ENCODE measurements at regions not wholly inside any gene's neighbourhood (a gene's known extent, or its start where the extent isn't known, plus 50 kb on each side); places are given as distances from the start of the nearest gene placed in this dataset.
"Not testable (repeated sequence)": the region's sequence is repeated elsewhere in the genome, so short reads cannot be mapped to it uniquely, and the experiment has no call there.

DNA sequence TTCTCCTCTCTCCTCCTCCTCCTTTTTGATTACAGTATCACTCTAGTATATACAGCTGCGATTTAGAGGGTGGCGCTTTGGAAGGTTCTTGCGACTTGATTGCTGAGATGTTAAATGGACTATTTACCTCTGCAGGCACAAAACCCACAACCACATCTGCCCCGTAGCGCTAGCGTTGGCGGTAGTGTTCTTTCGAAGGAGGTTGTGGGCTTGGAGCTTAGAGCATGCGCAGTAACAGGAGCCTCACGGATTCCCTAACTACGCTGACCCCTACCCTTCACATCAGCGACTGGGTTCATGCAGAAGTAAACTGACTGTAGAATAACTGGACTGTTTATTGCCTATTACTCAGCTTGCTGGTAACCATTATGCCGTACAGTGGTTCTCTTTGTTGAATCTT, 58.0 kb downstream of the CGGBP1 start:
- ChIA-PET CTCF (no interaction called here), POLR2A (no interaction called here)

DNA sequence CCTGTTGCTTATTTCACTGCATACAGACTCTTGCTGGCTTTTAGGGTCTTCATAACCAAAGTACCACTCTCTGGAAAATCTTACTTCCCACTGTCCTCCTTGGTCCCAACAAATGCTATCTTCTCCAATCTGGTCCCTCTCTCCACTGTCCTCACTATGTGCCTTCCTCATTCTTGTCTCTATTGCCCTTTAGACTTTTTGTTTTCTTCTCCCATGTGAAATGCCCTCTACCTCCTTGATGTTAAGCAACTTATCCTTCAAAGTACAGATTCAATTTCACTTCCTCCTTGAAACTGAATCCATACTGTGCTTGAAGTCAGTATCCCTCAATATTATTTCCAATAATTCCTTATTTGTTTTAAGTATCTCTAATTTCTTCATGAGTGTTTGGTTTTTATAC, 60.8 kb downstream of the CGGBP1 start:
- ChIA-PET POLR2A (no interaction called here), CTCF (no interaction called here)

DNA sequence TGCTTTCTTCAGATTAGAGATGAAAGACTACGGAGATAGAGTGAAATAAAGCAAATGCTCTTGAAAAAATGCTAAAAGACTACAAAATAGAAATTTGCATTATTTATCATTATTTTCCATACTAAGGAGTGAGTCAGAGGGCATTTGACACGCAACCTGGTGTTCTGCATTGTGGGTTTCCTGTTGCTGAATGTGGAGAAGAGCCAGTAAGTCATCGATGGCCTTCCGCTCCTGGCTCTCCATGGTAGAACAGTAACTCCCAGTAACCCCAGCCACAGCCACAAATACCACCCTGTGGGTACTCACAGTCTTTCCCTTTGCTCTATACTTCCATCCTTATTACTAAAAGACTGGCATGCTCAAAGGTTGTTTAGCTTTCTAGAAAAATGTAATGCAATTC, 61.5 kb downstream of the CGGBP1 start:
- ChIA-PET POLR2A (interaction anchor here (0.6 kb wide), 1 partner anchor 664 kb away, joined by 3 read pairs; no protein-coding TSS in a partner anchor), CTCF (no interaction called here)

DNA sequence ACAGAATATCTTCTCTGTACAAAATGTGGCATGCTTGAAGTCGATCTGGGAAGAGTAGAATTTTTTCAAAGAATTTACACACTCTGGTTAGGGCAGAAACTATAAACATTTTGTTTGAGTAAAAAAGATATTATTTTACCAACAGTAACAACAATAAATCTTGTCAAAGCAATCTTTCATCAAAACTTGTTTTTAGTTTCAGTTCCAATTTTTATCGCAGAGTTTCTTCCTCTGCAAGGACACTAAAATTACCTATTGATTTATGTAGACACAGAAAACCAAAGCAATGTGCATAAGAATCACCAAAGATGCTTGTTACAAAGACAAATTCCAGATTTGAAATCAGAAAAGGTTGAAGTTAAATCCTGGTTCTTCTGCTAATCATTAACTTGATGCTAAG, 61.9 kb downstream of the CGGBP1 start:
- CTCF ChIA-PET = no interaction called here
- POLR2A ChIA-PET = interaction anchor here (0.6 kb wide), 1 partner anchor 663 kb away, joined by 3 read pairs; no protein-coding TSS in a partner anchor

DNA sequence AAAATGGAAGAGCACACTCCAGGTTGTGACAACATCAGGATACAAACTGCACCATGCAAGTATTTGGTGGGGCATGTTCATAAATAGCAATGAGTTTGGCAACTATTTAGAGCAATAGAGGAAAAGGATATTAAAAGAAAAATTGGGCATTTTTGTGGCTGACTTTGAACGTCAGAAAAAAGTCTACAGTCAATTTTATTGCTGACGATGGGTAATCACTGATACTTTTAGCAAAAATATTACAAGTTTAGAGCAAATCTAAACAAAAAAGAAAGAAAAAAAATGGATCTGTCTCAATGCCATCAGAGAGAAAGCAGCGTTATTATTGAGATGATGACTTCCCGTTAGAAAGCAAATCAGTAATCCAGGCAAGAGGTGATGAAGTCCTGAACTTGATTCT, 65.2 kb downstream of the CGGBP1 start:
- CTCF ChIA-PET = no interaction called here

DNA sequence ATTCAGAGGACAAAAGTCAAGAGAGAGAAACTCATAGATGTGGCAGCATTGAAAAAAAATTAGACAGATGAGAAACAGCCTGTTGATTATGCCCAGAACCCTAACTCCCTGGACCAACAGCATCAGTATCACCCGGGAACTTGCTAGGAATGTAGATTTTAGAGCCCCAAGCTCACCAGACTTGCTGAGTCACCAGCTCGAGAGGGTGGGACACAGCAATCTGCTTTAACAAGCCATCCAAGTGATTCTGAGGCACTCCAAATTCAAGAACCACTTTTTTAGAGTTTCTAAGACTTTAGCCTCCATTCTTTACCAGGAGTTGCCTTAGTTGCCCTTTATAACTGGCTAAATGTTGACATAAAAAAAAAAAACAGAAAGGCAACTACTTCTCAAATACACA, 70.9 kb downstream of the CGGBP1 start:
- POLR2A ChIA-PET = no interaction called here

More for the DNA sequence above, 65.2 kb downstream of the CGGBP1 start:
- POLR2A ChIA-PET = no interaction called here

DNA sequence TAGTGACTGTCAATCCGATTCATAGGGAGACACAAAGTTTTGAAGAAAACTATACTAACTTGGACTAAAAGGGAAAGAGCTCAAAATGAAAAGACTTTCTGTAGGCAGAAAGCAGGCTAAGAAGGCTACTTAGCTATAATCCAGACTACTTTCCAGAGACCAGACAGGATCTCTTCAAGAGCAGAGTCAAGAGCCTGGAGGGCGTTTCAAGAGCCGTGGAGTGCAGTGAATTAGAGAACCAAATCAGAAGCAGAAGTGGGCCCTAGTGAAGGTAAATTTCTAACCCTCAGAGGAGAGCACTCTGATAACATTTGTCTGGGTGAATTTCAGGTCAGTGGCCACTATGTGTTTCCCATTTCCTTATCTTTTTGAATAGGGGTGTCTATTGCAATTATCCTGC, 76.4 kb downstream of the CGGBP1 start:
- ChIA-PET CTCF (no interaction called here), POLR2A (no interaction called here)

More for the DNA sequence above, 70.9 kb downstream of the CGGBP1 start:
- CTCF ChIA-PET = no interaction called here

DNA sequence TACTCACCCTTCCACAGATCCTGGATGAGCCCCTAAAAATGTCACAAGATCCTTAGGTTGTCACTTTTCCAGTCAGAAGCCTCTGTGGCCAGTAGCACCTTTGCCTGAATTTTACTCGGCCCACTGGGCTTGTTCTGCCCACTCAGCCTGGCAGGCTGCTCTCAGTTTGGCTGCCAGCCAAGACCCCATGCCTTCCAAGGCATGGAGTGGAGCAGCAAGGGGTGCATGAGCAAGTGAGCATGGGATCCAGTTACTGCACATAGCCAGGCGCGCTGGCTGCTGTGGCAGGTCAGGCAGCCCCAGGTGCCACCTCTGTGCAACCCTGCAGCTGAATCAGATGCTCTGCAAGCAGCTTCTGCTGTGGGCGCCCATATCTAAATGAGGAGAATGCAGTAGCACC, 79.3 kb downstream of the CGGBP1 start:
- POLR2A ChIA-PET = no interaction called here
- CTCF ChIA-PET = no interaction called here

DNA sequence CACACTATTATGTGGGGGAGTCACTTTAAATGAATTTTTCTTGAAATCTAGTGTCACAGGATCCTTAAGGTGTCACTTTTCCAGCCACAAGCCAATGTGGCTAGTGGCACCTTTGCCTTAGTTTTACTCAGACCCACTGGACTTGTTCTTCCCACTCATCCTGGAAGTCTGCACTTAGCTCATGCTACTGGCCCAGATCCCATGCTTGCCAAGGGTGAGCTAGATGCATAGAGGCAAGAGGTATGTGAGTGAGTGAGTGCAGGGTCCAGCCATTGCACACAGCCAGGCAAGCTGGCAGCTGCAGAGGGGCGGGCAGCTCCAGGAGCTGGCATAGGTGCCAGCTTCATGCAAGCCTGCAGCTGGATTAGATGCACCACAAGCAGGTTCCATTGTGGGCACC, 81.0 kb downstream of the CGGBP1 start:
- ChIA-PET CTCF (no interaction called here), POLR2A (no interaction called here)

DNA sequence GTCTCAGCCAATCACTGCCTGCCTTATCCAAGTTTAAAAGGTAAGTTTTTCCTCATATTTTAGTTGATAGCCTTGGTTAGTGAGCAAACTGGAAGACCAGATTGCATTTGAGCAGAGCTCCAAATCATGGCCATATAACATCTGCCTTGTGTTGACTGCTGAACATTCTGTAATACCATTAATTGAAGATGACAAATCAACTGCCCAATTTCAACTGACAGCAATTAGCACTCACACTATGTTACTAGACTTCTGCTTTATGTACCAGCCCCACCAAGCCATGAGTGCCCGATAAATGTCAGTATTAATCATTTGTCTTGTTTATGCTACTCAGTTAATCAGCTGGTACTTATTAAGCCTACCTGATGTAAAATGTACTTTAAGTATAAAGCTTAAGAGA, 83.1 kb downstream of the CGGBP1 start:
- ChIA-PET CTCF (no interaction called here), POLR2A (no interaction called here)

DNA sequence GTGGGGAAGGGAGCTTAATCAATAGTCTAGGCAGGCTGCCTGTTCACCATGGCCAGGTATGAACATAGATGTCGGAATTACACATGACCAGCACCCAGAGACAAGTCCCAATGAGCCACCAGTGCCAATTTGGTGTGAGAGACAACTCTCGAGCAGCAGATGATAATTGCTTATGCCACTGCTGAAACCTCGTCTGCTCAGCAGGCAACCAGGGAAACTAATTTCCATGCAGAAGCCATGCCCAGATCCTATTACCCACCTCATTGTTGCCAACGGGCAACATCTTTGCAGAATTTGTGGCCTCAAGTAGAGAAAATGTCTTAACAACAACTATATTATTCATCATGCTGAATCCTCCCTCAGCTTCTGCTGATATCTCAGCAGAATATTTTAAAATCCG, 84.9 kb downstream of the CGGBP1 start:
- CTCF ChIA-PET = interaction anchor here (0.6 kb wide), 1 partner anchor 676 kb away, joined by 3 read pairs; no protein-coding TSS in a partner anchor
- POLR2A ChIA-PET = no interaction called here

DNA sequence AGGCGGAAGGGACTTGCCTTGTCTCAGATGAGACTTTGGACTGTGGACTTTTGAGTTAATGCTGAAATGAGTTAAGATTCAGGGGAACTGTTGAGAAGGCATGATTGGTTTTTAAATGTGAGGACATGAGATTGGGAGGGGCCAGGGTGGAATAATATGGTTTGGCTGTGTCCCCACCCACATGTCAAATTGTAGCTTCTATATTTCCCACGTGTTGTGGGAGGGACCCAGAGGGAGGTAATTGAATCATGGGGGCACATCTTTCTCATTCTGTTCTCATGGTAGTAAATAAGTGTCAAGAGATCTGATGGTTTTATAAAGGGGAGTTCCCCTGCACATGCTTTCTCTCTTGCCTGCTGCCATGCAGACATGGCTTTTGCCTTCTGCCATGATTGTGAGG, 89.2 kb downstream of the CGGBP1 start:
- ChIA-PET CTCF (no interaction called here), POLR2A (no interaction called here)

DNA sequence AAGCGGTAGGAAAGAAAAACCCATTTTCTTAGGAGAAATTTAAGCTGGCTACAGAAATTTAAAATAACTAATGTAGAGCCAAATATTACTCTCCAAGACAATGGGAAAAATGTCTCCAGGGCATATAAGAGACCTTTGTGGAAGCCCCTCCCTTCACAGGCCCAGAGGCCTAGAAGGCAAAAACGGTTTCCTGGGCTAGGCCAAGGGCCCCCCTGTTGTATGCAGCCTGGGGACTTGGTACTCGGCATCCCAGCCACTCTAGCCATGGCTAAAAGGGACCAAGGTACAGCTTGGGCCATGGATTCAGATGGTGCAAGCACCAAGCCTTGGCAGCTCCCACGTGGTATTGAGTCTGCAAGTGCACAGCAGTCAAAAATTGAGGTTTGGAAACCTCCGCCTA, 90.1 kb downstream of the CGGBP1 start:
- ChIA-PET CTCF (interaction anchor here (0.7 kb wide), 1 partner anchor 589 kb away, joined by 3 read pairs; no protein-coding TSS in a partner anchor), POLR2A (no interaction called here)

DNA sequence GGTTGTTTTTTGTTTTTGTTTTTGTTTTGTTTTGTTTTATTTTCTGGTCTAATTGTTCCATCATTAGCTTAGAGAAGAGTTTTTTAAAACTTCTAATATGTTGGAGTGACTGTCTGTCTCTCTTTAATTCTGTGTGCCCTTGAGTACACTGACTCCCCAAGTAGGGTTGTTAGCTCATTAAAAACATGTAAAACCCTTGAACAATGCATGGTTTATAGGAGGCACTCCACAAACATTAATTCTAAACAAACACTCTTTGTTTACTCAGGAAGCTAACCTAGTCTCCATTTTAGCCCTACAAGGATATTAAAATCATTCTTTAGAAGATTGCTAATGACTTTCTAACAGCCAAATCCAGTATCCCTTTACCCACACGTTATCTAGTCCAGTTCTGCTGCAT, 100.5 kb downstream of the CGGBP1 start:
- CTCF ChIA-PET = no interaction called here
- POLR2A ChIA-PET = no interaction called here

DNA sequence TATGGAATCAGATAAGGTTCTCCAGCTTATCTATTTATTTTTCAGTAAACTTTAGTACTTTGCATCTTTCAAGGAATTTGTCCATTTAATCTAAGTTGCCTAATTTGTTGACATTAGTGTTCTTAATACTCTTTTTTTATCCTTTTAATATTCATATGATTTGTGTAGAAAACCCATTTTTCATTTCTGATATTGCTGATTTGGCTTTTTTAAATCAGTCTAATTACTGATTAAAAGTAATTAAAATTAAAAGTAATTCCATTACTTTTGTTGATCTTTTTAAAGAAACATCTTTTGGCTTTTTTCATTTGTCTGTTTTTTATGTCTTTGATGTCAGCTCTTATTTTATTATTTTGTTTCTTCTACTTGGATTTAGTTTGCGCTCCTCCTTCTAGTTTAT, 101.2 kb downstream of the CGGBP1 start:
- CTCF ChIA-PET = no interaction called here
- POLR2A ChIA-PET = no interaction called here

DNA sequence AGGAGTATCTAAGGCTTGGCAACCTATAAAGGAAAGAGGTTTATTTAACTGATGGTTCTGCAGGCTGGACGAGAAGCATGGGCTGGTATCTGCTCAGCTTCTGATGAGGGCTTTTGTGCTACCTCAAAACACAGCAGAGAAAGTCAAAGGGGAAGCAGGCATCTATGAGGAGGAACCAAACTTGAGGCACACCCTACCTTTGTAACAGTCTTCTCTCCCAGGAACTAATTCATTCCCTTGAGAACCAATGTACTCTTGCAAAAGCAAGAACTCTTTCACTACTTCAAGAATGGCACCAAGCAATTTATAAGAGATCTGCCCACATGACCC, 109.0 kb downstream of the CGGBP1 start:
- CTCF ChIA-PET = no interaction called here
- POLR2A ChIA-PET = no interaction called here

DNA sequence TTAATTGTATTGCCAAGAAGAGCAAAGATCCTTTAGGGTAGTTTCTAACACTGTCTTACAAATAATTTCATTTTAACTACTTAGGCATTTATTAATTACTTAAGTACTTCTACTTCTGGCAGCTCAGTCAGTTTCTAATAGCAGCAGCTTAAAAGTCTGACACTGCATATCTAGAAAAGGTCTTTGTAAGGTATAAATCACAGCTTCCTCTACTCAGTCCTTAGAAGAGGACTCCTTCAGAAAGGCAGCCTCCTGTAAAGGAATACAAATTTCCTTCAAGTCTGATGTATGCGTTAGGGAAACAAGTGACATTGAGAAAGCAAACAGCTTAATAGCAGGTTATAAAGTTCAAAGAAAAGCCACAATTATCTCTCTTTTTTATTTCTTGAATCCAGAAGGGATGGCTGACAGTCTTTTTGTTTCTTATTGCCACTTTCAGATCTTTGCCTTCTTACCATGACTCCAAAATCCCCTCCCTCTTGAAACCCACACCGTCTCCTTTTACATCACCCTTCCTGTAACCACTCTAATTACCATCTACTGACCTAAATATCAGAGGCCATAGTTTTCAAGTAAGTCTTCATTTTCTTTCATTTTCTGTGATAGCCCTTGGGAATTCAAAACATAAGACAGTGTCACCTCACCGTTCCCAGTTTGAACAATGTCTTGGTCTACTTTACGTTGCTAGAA, 109.5 kb downstream of the CGGBP1 start:
- CTCF ChIA-PET = no interaction called here
- POLR2A ChIA-PET = no interaction called here

DNA sequence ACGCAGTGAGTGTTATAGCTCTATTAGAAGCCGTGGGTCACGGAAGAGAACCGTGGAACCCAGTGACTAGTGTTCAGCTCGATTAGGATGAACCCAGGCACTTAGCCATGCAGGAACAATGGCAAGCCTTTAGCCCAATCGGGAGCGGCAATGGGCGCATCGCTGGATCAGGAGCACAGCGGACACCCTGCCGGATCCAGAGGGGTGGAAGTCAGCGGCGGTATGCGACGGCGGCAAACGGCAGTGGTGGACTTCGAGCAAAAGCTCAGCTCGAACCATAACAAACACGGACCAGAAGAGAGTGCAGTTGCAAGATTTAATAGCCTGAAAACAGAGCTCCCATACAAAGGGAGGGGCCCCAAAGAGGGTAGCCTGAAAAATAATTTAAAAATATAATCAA, 112.8 kb downstream of the CGGBP1 start:
- POLR2A ChIA-PET, CTCF ChIA-PET: not testable (repeated sequence)

DNA sequence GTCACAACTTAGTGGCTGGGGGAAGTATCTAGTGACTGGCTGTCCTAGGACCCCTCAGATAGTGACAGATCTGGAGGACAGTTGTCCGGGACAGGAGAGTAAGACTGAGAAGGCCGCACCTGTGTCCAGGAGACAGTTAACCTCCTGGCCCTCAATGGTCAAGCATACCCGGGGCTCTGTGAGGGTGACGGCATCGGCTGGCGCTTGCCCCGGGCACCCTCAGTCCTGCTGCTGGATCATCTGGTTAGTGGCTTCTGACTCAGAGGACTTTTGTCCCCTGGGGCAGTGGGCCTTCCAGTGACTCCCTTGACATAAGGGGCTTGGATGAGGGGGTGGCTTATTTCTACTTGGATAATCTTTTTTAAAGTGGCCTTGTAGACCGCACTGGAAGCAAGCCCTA, 116.5 kb downstream of the CGGBP1 start:
- CTCF ChIA-PET, POLR2A ChIA-PET: not testable (repeated sequence)

DNA sequence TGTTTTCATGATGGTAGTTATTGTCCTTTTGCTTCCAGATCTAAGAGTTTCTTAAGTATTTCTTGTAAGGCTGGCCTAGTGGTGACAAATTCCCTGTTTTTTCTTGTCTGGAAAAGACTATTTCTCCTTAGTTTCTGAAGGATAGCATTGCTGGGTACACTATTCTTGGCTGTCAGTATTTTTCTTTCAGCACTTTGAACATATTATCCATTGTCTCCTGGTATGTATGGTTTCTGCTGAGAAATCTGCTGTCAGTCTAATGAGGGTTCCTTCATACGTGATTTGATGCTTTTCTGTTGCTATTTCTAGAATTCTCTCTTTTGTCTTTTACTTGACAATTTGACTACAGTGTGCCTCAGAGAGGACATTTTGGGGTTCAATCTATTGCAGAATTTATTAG, 134.3 kb downstream of the CGGBP1 start:
- ChIA-PET POLR2A (no interaction called here), CTCF (no interaction called here)

DNA sequence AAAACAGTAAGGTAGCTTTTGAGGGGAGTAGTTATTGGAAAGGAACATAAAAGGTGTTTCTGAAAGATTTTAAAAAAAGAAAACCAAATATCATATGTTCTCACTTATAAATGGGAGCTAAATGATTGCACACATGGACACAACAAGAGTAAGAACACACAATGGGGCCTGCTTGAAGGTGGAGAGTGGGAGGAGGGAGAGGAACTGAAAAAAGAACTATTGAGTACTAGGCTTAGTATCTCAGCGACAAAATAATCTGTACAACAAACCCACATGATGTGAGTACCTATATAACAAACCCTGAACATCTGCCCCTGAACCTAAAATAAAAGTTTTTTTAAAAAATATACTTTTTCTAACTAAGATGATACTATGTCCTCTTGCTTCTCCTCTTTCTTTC, 138.3 kb downstream of the CGGBP1 start:
- ChIA-PET POLR2A (no interaction called here), CTCF (no interaction called here)

DNA sequence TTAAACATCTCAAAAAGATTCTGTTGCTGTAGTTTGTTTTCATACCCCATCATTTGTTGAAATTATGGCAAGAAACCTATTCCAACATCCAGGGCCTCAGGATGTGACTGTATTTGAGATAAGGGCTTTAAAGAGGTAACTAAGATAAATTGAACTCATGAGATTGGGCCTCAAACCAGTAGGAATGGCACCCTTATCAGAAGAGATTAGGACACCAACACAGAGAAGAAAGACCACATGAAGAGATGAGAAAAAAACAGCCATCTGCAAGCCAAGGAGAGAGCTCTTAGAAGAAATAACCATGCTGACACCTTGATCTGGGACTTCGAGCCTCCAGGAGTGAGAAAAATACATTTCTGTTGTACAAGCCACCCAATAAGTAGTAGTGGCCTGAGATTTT, 157.7 kb downstream of the CGGBP1 start:
- POLR2A ChIA-PET = no interaction called here
- CTCF ChIA-PET = no interaction called here

DNA sequence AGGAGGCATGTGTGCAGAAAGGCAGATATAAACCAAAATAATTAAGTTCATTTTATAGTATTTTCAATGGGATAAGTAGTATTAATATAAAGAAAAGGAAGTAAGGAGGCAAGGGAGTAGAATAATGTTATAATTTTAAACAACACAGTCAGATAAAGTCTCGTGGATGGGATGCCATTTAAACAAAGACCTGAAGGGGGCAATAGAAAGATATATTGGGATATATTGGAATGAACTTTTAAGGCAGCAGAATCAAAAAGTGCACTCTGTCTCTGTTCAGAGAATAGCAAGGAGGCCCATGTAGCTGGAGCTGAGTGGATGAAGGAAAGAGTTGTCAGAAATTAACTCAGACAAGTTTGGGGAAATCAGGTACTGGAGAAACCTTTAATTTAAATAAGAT, 158.7 kb downstream of the CGGBP1 start:
- CTCF ChIA-PET = no interaction called here
- POLR2A ChIA-PET = no interaction called here
